ENCODE measurements at regions not wholly inside any gene's neighbourhood (a gene's known extent, or its start where the extent isn't known, plus 50 kb on each side); places are given as distances from the start of the nearest gene placed in this dataset.

DNA sequence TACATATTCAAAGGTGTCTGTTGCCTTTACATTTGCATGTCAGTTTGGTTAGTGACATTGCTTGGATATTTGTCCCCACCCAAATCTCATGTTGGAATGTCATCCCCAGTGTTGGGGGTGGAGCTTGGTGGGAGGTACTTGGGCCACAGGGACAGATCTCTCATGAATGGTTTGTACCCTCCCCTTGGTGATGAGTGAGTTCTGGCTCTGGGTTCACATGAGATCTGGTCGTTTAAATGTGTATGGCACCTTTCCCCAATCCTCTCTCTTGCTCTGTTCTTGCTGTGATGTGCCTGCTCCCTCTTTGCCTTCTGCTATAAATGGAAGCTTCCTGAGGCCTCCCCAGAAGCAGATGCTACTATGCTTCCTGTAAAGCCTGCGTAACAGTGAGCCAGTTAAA, 207.9 kb upstream of the DIO3 start:
- no peaks in the 10 kb centered on the region for H3K27me3 ChIP-seq (ENCODE audit: control insufficient read depth in 1 of 2, insufficient read depth in 2 of 2, low read length in 2 of 2)
- H3K9ac ChIP-seq (ENCODE audit: low read length) = no peak overlapping the region
- H3K9me3 ChIP-seq (ENCODE audit: low read length) = no peaks in the 10 kb centered on the region
- no peak overlapping the region for H3K27ac ChIP-seq (ENCODE audit: low read depth, low read length)
- no peaks in the 10 kb centered on the region for H3K36me3 ChIP-seq (ENCODE audit: insufficient read depth, low read length)
- H3K4me3 ChIP-seq (ENCODE audit: low read depth in 1 of 2, low read length in 2 of 2) = no peak overlapping the region
- peaks cover 25% of the 10 kb centered on the region for H3K4me1 ChIP-seq (ENCODE audit: insufficient read depth, low read length)

DNA sequence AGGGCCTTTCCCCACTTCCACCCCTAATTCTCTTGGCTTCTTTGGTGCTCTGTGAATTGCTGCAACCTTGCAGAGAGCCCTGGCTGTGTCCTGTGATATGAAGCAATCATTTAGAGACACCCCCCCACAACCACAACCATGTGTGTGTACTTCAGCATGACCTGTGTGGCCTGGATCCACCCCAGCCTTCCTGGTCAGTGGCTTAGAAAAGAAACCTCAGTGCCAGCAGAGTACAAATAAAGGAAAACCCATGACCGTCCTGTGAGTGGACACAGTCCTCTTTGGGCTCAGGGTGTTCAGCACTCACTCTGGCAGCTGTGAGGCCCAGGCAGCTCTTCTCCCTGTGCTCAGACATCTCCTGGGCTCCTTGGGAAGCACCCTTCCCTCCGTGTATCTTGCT, 206.6 kb upstream of the DIO3 start:
- no peaks in the 10 kb centered on the region for H3K27me3 ChIP-seq (ENCODE audit: control insufficient read depth in 1 of 2, insufficient read depth in 2 of 2, low read length in 2 of 2)
- no peaks in the 10 kb centered on the region for H3K36me3 ChIP-seq (ENCODE audit: insufficient read depth, low read length)
- H3K9ac ChIP-seq (ENCODE audit: low read length) = no peak overlapping the region
- H3K4me3 ChIP-seq (ENCODE audit: low read depth in 1 of 2, low read length in 2 of 2) = no peak overlapping the region
- peaks cover 38% of the 10 kb centered on the region for H3K4me1 ChIP-seq (ENCODE audit: insufficient read depth, low read length)
- no peaks in the 10 kb centered on the region for H3K9me3 ChIP-seq (ENCODE audit: low read length)
- no peak overlapping the region for H3K27ac ChIP-seq (ENCODE audit: low read depth, low read length)

DNA sequence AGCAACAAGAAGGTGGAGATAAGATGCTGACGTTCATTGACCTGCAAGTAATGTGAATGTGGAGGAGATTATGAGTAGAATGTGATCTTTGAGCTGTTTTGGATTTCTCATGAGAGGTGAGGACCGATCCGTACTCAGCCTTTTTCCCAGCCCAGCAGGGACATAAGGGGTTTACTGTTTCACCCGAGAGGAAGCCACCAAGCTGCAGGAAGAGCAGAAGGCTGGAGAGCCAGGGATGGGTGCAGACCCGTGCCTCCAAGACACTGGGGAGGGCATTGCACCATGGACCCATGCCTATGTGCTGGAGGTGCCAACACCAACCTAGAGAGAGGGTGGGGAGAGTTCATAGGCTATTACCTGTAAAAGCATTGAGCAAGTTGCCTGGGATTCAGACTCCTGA, 206.0 kb upstream of the DIO3 start:
- H3K9me3 ChIP-seq (ENCODE audit: low read length) = no peaks in the 10 kb centered on the region
- H3K27ac ChIP-seq (ENCODE audit: low read depth, low read length) = no peak overlapping the region
- no peak overlapping the region for H3K9ac ChIP-seq (ENCODE audit: low read length)
- no peaks in the 10 kb centered on the region for H3K36me3 ChIP-seq (ENCODE audit: insufficient read depth, low read length)
- no peaks in the 10 kb centered on the region for H3K27me3 ChIP-seq (ENCODE audit: control insufficient read depth in 1 of 2, insufficient read depth in 2 of 2, low read length in 2 of 2)
- peaks cover 40% of the 10 kb centered on the region for H3K4me1 ChIP-seq (ENCODE audit: insufficient read depth, low read length)
- no peak overlapping the region for H3K4me3 ChIP-seq (ENCODE audit: low read depth in 1 of 2, low read length in 2 of 2)

- H3K27me3 ChIP-seq (ENCODE audit: control insufficient read depth in 1 of 2, insufficient read depth in 2 of 2, low read length in 2 of 2) = no peaks in the 10 kb centered on the region
- no peak overlapping the region for H3K4me3 ChIP-seq (ENCODE audit: low read depth in 1 of 2, low read length in 2 of 2)
- H3K9ac ChIP-seq (ENCODE audit: low read length) = no peak overlapping the region
- no peaks in the 10 kb centered on the region for H3K36me3 ChIP-seq (ENCODE audit: insufficient read depth, low read length)
- H3K4me1 ChIP-seq (ENCODE audit: insufficient read depth, low read length) = peaks cover 41% of the 10 kb centered on the region
- no peak overlapping the region for H3K27ac ChIP-seq (ENCODE audit: low read depth, low read length)
- no peaks in the 10 kb centered on the region for H3K9me3 ChIP-seq (ENCODE audit: low read length)
Observed at GRCh38 chr14:101357038-101357437, 204.3 kb upstream of the DIO3 start.

- H3K9ac ChIP-seq (ENCODE audit: low read length) = no peak overlapping the region
- no peaks in the 10 kb centered on the region for H3K9me3 ChIP-seq (ENCODE audit: low read length)
- no peak overlapping the region for H3K27ac ChIP-seq (ENCODE audit: low read depth, low read length)
- no peaks in the 10 kb centered on the region for H3K27me3 ChIP-seq (ENCODE audit: control insufficient read depth in 1 of 2, insufficient read depth in 2 of 2, low read length in 2 of 2)
- H3K36me3 ChIP-seq (ENCODE audit: insufficient read depth, low read length) = no peaks in the 10 kb centered on the region
- H3K4me3 ChIP-seq (ENCODE audit: low read depth in 1 of 2, low read length in 2 of 2) = no peak overlapping the region
- H3K4me1 ChIP-seq (ENCODE audit: insufficient read depth, low read length) = peaks cover 48% of the 10 kb centered on the region
Observed at GRCh38 chr14:101357559-101358319, 203.6 kb upstream of the DIO3 start.

DNA sequence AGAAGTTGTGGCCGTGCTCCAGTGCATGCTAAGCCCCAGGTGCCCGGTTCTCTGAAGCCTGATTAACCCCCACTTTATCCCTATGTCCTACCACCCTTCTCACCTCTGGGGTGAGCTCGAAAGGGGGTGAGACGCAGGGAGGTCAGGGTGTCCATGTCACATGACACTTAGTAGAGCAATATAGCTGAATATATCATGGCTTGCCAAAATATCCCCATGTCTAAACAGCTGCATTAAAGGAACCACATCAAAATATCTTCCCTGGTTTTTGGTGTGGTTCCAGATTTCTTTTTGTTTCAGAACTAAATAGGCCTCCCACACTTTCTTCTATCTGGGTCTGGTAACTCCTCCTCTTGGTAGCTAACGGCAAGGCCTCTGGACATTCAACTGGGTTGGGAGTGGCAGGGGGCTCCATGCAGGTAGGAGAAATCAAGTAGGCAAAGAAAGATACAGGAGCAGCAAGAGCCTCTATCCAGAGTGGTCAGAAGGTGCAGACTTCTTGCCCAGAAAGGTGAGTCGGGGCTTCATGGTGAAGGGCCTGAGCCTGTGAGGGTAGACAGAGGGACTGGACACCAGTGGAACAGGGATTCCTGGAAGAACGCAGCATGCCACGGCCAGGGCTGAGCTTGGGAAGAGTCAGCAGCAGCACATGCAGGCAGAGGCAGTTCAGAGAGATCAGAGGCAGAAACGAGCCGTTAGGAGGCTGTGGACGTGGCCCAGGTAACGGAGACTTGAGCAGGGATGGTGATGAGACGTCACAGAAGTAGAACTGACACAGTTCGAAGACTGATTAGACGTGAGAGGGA, 202.8 kb upstream of the DIO3 start:
- H3K27me3 ChIP-seq (ENCODE audit: control insufficient read depth in 1 of 2, insufficient read depth in 2 of 2, low read length in 2 of 2) = no peaks in the 10 kb centered on the region
- peaks cover 56% of the 10 kb centered on the region for H3K4me1 ChIP-seq (ENCODE audit: insufficient read depth, low read length)
- no peaks in the 10 kb centered on the region for H3K36me3 ChIP-seq (ENCODE audit: insufficient read depth, low read length)
- H3K9ac ChIP-seq (ENCODE audit: low read length) = no peak overlapping the region
- no peak overlapping the region for H3K4me3 ChIP-seq (ENCODE audit: low read depth in 1 of 2, low read length in 2 of 2)
- H3K9me3 ChIP-seq (ENCODE audit: low read length) = no peaks in the 10 kb centered on the region
- H3K27ac ChIP-seq (ENCODE audit: low read depth, low read length) = peak overlapping the region; percentile 93

DNA sequence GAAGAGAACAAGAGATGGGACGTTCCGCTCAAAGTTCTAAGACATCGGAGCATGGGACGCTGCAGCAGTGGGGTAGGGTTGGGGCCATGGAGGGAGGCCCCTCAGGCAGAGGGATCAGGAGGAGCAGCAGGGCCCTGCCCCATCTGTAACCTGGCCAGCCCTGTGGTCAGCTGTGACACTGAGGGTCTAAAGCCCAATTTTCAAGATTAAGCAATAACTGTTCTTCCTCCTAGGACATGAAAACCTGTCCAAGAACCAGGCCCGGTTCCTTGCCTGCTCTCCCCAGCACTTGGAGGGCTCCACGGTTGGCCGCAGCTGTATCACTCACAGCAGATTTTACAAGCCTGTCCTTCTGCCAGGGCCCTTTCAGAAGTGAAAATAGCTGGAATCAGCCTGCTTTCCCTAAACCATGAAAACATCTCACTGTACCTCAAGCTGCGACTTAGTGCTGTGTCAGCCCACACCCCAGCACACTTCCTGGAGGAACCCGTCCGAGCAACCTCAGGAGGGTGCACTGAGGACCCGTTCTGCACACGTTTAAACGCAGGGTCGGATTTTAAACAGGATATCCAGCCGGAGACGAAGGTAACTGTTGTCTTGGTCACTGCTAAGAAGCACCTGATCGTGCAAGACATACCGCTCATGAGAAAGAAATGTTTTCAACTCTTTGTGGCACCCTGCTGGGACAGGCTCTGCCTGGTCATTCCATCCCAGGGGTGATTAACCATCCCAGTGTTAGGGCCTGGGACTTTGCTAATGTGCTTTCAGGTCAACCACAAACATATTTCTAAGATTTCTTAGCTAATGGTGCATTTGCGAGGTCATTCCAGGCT, 201.9 kb upstream of the DIO3 start:
- H3K4me3 ChIP-seq (ENCODE audit: low read depth in 1 of 2, low read length in 2 of 2) = peak overlapping the region in 1 of 2 donors; percentile 26

GRCh38 chr14:101360054-101360911, 201.0 kb upstream of the DIO3 start:
- peak overlapping the region in 1 of 2 donors; percentile 26 for H3K4me3 ChIP-seq (ENCODE audit: low read depth in 1 of 2, low read length in 2 of 2)

More for the DNA sequence above, 201.9 kb upstream of the DIO3 start:
- Histone ChIP-seq H3K9me3 (ENCODE audit: low read length) (no peaks in the 10 kb centered on the region), H3K27ac (ENCODE audit: low read depth, low read length) (peak overlapping the region; percentile 93), H3K4me1 (ENCODE audit: insufficient read depth, low read length) (peaks cover 63% of the 10 kb centered on the region), H3K9ac (ENCODE audit: low read length) (peak overlapping the region; percentile 11), H3K36me3 (ENCODE audit: insufficient read depth, low read length) (no peaks in the 10 kb centered on the region), H3K27me3 (ENCODE audit: control insufficient read depth in 1 of 2, insufficient read depth in 2 of 2, low read length in 2 of 2) (no peaks in the 10 kb centered on the region)

DNA sequence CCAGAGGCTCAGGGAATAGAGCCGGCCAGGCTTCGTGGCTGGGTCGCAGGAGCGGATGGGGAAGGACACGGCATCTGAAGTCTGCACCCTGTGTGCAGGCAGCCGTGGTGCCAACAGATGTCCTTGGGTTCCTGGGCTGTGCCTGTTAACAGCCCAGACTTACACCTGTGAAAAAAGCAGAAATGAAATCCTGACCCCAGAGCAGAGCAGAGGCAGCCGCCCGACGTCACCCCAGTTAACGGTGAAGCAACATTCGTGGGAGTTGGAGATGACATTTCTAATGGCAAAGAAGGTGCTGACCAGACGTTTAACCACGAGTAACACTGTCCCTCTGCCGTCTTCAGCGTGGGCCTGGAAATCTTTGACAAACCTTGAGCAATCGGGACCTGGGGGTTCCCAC, 200.3 kb upstream of the DIO3 start:
- H3K4me1 ChIP-seq (ENCODE audit: insufficient read depth, low read length) = peaks cover 77% of the 10 kb centered on the region

More at GRCh38 chr14:101360054-101360911, 201.0 kb upstream of the DIO3 start:
- Histone ChIP-seq H3K9me3 (ENCODE audit: low read length) (no peaks in the 10 kb centered on the region), H3K9ac (ENCODE audit: low read length) (peak overlapping the region; percentile 11), H3K27me3 (ENCODE audit: control insufficient read depth in 1 of 2, insufficient read depth in 2 of 2, low read length in 2 of 2) (no peaks in the 10 kb centered on the region), H3K27ac (ENCODE audit: low read depth, low read length) (peak overlapping the region; percentile 93), H3K36me3 (ENCODE audit: insufficient read depth, low read length) (no peaks in the 10 kb centered on the region), H3K4me1 (ENCODE audit: insufficient read depth, low read length) (peaks cover 69% of the 10 kb centered on the region)

DNA sequence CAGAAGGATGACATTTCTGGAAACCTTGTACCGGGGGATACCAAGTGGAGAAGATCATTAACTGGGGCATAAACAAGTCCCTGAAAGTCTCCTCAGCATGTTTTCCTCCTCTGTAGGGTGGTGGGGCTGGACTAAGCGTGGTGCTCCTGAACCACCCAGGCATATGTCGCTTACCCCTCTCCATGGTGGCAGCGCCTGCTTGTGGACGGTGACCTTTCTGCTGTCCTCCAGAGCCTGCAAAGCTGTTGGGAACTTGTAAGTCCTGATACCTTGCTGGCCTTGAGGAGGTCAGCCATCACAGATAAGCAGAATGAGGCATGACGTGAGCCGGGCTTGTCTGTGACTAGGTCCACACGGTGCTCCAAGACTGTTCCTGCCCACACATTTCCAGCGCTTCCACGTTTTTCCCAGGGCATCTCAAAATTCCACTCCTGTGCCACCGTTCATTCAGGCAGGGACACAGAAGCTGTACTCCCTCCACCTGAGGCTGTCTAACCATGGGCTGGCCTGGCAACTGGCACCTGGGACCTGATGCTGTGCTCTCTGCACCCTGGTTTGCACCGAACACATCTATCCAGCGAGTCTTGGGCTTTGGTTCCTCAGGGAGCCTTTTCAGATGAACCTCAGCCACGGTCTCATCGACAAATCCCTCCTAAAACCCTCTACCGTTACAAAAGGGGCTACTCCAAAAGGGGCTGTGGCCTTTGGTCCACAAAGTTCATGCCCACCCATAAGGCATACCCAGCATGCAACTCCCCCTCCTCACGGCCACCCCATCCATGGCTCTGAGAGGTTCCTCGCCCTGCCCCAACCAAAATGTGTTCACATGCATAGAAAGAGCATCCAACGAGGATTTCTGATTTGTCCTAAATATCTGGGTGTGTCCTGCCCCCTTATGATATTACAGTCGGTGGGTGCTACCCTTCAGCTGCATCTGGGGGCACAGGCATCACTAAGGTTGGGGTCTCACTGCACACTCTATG, 199.6 kb upstream of the DIO3 start:
- Histone ChIP-seq H3K9me3 (ENCODE audit: low read length) (no peaks in the 10 kb centered on the region), H3K27me3 (ENCODE audit: control insufficient read depth in 1 of 2, insufficient read depth in 2 of 2, low read length in 2 of 2) (no peaks in the 10 kb centered on the region), H3K4me1 (ENCODE audit: insufficient read depth, low read length) (peaks cover 80% of the 10 kb centered on the region), H3K9ac (ENCODE audit: low read length) (no peak overlapping the region), H3K36me3 (ENCODE audit: insufficient read depth, low read length) (no peaks in the 10 kb centered on the region), H3K27ac (ENCODE audit: low read depth, low read length) (peak overlapping the region; percentile 93), H3K4me3 (ENCODE audit: low read depth in 1 of 2, low read length in 2 of 2) (no peak overlapping the region)

More for the DNA sequence above, 200.3 kb upstream of the DIO3 start:
- Histone ChIP-seq H3K27ac (ENCODE audit: low read depth, low read length) (peak overlapping the region; percentile 93), H3K9ac (ENCODE audit: low read length) (no peak overlapping the region), H3K27me3 (ENCODE audit: control insufficient read depth in 1 of 2, insufficient read depth in 2 of 2, low read length in 2 of 2) (no peaks in the 10 kb centered on the region), H3K4me3 (ENCODE audit: low read depth in 1 of 2, low read length in 2 of 2) (peak overlapping the region in 1 of 2 donors; percentile 16), H3K9me3 (ENCODE audit: low read length) (no peaks in the 10 kb centered on the region), H3K36me3 (ENCODE audit: insufficient read depth, low read length) (no peaks in the 10 kb centered on the region)
